Osteoblast (primary cell): ENCODE measurements at regions not wholly inside any gene's neighbourhood (a gene's known extent, or its start where the extent isn't known, plus 50 kb on each side); places are given as distances from the start of the nearest gene placed in this dataset.

Experiments
- DNase-seq: peaks from one replicate; pipeline ENCODE4 v3.0.0; 2011; ENCODE audit warnings: low spot score, mixed read lengths; ENCODE audit not compliant: insufficient read length; ENCODE audit errors: missing footprints
- H2AFZ ChIP-seq: 2 replicates; pipeline ENCODE4 v1.6.0; 2011; ENCODE audit warnings: mild to moderate bottlenecking, low read length
- H3K27ac ChIP-seq: 2 replicates; pipeline ENCODE4 v1.5.1; 2011; ENCODE audit warnings: mild to moderate bottlenecking, low read depth, low read length, moderate library complexity
- H3K27me3 ChIP-seq: 2 replicates; pipeline ENCODE4 v1.6.0; 2012; ENCODE audit warnings: mild to moderate bottlenecking, control low read depth, inconsistent platforms, low read length, moderate library complexity; ENCODE audit not compliant: insufficient read depth
- H3K36me3 ChIP-seq: 2 replicates; pipeline ENCODE4 v1.5.1; 2011; ENCODE audit warnings: mild to moderate bottlenecking, low read length, control low read depth, moderate library complexity; ENCODE audit not compliant: insufficient read depth
- H3K4me1 ChIP-seq: 2 replicates; pipeline ENCODE4 v1.5.1; 2011; ENCODE audit warnings: mild to moderate bottlenecking, low read length, control low read depth, moderate library complexity; ENCODE audit not compliant: insufficient read depth
- H3K4me2 ChIP-seq: 2 replicates; pipeline ENCODE4 v1.6.0; 2011; ENCODE audit warnings: mild to moderate bottlenecking, low read length; ENCODE audit not compliant: insufficient read depth
- H3K4me3 ChIP-seq: fragments of 200-600 bp; sonication (generic); 3 replicates; pipeline ENCODE4 v1.5.1; 2012; ENCODE audit warnings: mild to moderate bottlenecking, low read length, inconsistent platforms; ENCODE audit not compliant: insufficient read depth
- H3K79me2 ChIP-seq: 2 replicates; pipeline ENCODE4 v1.6.0; 2012; ENCODE audit warnings: mild to moderate bottlenecking, low read length, control low read depth, inconsistent platforms; ENCODE audit not compliant: insufficient read depth
- H3K9me3 ChIP-seq: 2 replicates; pipeline ENCODE4 v1.5.1; 2011; ENCODE audit warnings: low read depth, low read length, control low read depth
- H4K20me1 ChIP-seq: 2 replicates; pipeline ENCODE4 v1.6.0; 2012; ENCODE audit warnings: mild to moderate bottlenecking, low read length, control low read depth; ENCODE audit not compliant: insufficient read depth
- TF ChIP-seq, protein P1 (sequence below): IDR thresholded peaks from 2 replicates; pipeline ENCODE4 v1.5.1; 2011; ENCODE audit warnings: mild to moderate bottlenecking, low read depth, low read length, moderate library complexity; ENCODE audit errors: extremely low read depth

DNA sequence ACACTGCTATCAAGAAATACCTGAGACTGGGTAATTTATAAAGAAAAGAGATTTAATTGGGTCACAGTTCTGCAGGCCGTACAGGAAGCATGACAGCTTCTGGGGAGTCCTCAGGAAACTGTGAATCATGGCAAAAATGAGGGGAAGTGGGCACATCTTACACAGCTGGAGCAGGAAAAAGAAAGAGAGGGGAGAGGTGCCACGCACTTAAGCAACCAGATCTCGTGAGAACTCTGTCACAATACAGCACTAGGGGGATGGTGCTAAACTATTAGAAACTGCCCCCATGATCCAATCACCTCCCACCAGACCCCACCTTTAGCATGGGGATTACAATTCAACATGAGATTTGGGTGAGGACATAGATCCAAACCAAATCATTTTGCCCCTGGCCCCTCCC is 105.5 kb upstream of the CPLX2 start:
- Histone ChIP-seq H3K4me2 (no peak overlapping the region), H3K79me2 (no peaks in the 10 kb centered on the region), H3K9me3 (no peaks in the 10 kb centered on the region), H3K36me3 (no peaks in the 10 kb centered on the region), H2AFZ (no peak overlapping the region), H4K20me1 (no peaks in the 10 kb centered on the region), H3K4me1 (no peaks in the 10 kb centered on the region), H3K27ac (no peak overlapping the region), H3K27me3 (no peaks in the 10 kb centered on the region), H3K4me3 (no peak overlapping the region)
- DNase-seq = no peak
- TF ChIP-seq, protein P1, sequence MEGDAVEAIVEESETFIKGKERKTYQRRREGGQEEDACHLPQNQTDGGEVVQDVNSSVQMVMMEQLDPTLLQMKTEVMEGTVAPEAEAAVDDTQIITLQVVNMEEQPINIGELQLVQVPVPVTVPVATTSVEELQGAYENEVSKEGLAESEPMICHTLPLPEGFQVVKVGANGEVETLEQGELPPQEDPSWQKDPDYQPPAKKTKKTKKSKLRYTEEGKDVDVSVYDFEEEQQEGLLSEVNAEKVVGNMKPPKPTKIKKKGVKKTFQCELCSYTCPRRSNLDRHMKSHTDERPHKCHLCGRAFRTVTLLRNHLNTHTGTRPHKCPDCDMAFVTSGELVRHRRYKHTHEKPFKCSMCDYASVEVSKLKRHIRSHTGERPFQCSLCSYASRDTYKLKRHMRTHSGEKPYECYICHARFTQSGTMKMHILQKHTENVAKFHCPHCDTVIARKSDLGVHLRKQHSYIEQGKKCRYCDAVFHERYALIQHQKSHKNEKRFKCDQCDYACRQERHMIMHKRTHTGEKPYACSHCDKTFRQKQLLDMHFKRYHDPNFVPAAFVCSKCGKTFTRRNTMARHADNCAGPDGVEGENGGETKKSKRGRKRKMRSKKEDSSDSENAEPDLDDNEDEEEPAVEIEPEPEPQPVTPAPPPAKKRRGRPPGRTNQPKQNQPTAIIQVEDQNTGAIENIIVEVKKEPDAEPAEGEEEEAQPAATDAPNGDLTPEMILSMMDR = no peak

DNA sequence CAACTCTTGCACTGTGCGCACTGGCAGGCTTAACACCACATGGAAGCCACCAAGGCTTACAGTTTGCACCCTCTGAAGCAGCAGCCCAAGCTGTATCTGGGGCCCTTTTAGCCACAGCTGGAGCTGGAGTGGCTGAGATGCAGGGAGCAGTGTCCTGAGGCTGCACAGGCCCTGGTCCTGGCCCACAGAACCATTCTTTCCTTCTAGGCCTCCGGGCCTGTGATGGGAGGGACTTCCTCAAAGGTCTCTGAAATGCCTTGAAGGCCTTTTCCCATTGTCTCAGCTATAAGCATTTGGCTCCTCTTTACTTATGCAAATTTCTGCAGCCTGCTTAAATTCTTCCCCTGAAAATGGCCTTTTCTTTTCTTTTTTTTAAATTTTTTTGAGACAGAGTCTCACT is 104.4 kb upstream of the CPLX2 start:
- TF ChIP-seq, protein P1 = no peak
- no peak for DNase-seq
- H3K9me3 ChIP-seq = no peaks in the 10 kb centered on the region
- no peaks in the 10 kb centered on the region for H3K36me3 ChIP-seq
- no peaks in the 10 kb centered on the region for H3K4me1 ChIP-seq
- H3K27me3 ChIP-seq = no peaks in the 10 kb centered on the region
- no peak overlapping the region for H3K4me2 ChIP-seq
- no peaks in the 10 kb centered on the region for H3K79me2 ChIP-seq
- H4K20me1 ChIP-seq = no peaks in the 10 kb centered on the region
- no peak overlapping the region for H2AFZ ChIP-seq
- no peak overlapping the region for H3K4me3 ChIP-seq
- no peak overlapping the region for H3K27ac ChIP-seq

DNA sequence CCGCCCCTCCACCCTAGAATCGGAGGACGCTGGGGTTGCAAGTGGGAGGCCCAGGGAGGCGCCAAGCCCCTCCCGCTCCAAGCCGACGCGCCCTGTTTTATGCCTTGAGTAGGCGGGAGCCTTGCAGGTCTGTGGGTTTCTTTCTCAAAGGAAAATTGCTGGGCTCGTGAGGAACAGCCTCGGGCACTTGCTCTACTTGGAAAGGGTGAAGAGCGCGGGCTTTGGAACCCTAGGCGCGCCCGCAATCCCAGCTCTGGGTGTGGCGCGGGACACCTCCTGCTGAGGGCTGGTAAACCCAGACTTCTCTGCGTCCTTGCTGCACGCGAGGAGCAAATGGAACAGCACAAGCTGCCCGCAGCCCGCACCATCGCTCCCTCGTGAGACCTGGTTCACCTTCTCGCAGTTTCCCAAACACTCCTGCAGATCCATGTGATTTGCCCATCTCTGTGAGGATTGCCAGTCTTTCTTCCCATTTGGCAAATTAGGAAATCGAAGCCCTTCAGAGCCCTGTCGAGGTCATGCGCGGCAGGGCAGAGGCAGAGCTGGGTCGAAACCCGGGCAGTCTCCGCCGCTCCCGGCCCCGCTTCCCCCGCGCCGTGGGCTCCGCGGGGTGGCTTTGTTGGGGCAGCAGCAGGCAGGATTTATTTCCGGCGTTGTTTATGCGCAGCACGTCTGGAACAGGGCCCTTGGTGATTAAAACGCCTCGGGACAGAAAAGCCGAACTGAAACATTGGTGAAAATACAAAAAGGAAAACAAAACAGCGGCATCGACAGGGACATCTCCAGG is 98.4 kb upstream of the CPLX2 start:
- TF ChIP-seq, protein P1 = no peak
- Histone ChIP-seq H3K9me3 (no peaks in the 10 kb centered on the region), H3K27ac (no peak overlapping the region), H3K27me3 (no peaks in the 10 kb centered on the region), H3K4me2 (no peak overlapping the region), H3K4me3 (no peak overlapping the region), H3K4me1 (no peaks in the 10 kb centered on the region), H3K36me3 (no peaks in the 10 kb centered on the region), H2AFZ (no peak overlapping the region), H3K79me2 (no peaks in the 10 kb centered on the region), H4K20me1 (no peaks in the 10 kb centered on the region)
- DNase-seq = peak; percentile 54

DNA sequence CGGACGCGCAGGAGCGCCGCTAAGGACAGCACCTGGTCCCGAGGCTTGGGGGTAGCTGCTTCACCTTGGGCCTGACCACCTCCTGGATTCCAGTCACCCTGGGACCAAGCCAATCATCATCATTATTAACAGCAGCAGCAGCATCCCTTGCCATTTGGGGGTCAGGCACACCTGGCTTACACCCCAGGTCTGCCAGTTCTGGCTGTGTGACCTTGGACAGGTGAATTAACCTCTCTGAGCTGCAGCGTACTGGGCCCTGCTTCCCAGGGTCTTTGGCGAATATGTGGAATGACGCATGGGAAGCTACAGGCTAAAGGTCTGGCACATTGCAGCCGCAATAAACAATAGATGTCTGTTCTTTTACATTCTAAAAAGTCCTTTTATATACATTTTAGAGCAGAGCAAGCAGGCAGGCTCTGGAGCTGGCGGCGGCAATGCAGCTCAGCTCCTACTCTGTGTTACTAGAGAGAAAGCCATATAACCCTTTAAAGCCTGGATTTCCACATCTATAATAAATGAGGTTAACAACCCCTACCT is 97.8 kb upstream of the CPLX2 start:
- H3K27me3 ChIP-seq = no peaks in the 10 kb centered on the region
- TF ChIP-seq, protein P1 = no peak
- no peaks in the 10 kb centered on the region for H3K9me3 ChIP-seq
- no peak overlapping the region for H3K27ac ChIP-seq
- no peaks in the 10 kb centered on the region for H3K4me1 ChIP-seq
- no peaks in the 10 kb centered on the region for H4K20me1 ChIP-seq
- no peaks in the 10 kb centered on the region for H3K36me3 ChIP-seq
- no peak for DNase-seq
- H3K79me2 ChIP-seq = no peaks in the 10 kb centered on the region
- H3K4me3 ChIP-seq = no peak overlapping the region
- H2AFZ ChIP-seq = no peak overlapping the region
- H3K4me2 ChIP-seq = no peak overlapping the region
